Panc1 (cell line): ENCODE measurements at regions not wholly inside any gene's neighbourhood (a gene's known extent, or its start where the extent isn't known, plus 50 kb on each side); places are given as distances from the start of the nearest gene placed in this dataset.

Experiments
- ATAC-seq: fragments of 200-7000 bp; cut with Tn5 transposase; 2 replicates; pipeline ENCODE4 v1.9.1; 2020; ENCODE audit warnings: mild to moderate bottlenecking, moderate library complexity
- BruUV-seq: library from RNA; stranded (reverse); fragments of 400-500 nt; replicated peaks from 2 replicates; lab custom pipeline; 2021; lab: Mats Ljungman, UMichigan
- CTCF ChIA-PET: fragments of 300-600 bp; sonication (Branson Sonifier 250); formaldehyde crosslinking; loops from one replicate; lab custom pipeline; 2022; ENCODE audit warnings: antibody characterized with exemption; lab: Charles Lee
- POLR2A ChIA-PET: fragments of 300-600 bp; sonication (Branson Sonifier 250); formaldehyde crosslinking; loops from one replicate; lab custom pipeline; 2022; ENCODE audit warnings: antibody characterized with exemption; lab: Charles Lee
- DNase-seq: peaks from one replicate; pipeline ENCODE4 v3.0.0-alpha.2; 2010; ENCODE audit warnings: low read depth, low spot score
- H3K27ac ChIP-seq: 2 replicates; pipeline ENCODE4 v1.5.1; 2011; ENCODE audit warnings: mild to moderate bottlenecking, low read length, inconsistent platforms
- H3K27me3 ChIP-seq: fragments of 200-500 bp; sonication (Bioruptor generic); 2 replicates; pipeline ENCODE4 v1.6.0; 2014; ENCODE audit warnings: low read length, inconsistent platforms; ENCODE audit not compliant: control insufficient read depth, insufficient read depth
- H3K36me3 ChIP-seq: fragments of 200-500 bp; sonication (Bioruptor generic); 2 replicates; pipeline ENCODE4 v1.5.1; 2014; ENCODE audit warnings: inconsistent platforms, mild to moderate bottlenecking, low read length, moderate library complexity; ENCODE audit not compliant: control insufficient read depth, insufficient read depth
- H3K4me1 ChIP-seq: 2 replicates; pipeline ENCODE4 v1.5.1; 2011; ENCODE audit warnings: inconsistent platforms, mild to moderate bottlenecking, low read length, moderate library complexity; ENCODE audit not compliant: control insufficient read depth, insufficient read depth
- H3K4me3 ChIP-seq, 2 experiments: 2 replicates each; pipeline ENCODE4 v1.5.1; 2011 to 2012; ENCODE audit warnings: low read depth in 2 of 2, low read length in 2 of 2, mild to moderate bottlenecking in 2 of 2, inconsistent platforms in 1 of 2, moderate library complexity in 1 of 2
- H3K9me3 ChIP-seq: fragments of 200-500 bp; sonication (Bioruptor generic); 2 replicates; pipeline ENCODE4 v1.5.1; 2014; ENCODE audit warnings: low read depth, mild to moderate bottlenecking, inconsistent platforms, low read length, moderate library complexity; ENCODE audit not compliant: control insufficient read depth, insufficient read depth
- POLR2AphosphoS5 ChIP-seq: IDR thresholded peaks from 2 replicates; pipeline ENCODE4 v1.6.1; 2012; ENCODE audit warnings: mild to moderate bottlenecking, low read depth, low read length, moderate library complexity
- SIN3A ChIP-seq: IDR thresholded peaks from 2 replicates; pipeline ENCODE4 v1.6.1; 2012; ENCODE audit warnings: low read depth, mild to moderate bottlenecking, low read length, moderate library complexity, borderline replicate concordance; ENCODE audit not compliant: insufficient read depth
- TCF7L2 ChIP-seq: IDR thresholded peaks from 2 replicates; pipeline ENCODE4 v1.6.1; 2011; ENCODE audit warnings: mild to moderate bottlenecking, low read depth, low read length, inconsistent platforms
- in situ Hi-C: cut with HindIII; loops from 2 replicates; pipeline ENCODE4 v1.10.0; 2016; ENCODE audit warnings: low sequenced_read_pairs, low pct_unique_long_range_greater_than_20kb
- intact Hi-C: fragments of 100-400 bp; cut with micrococcal nuclease; formaldehyde crosslinking; loops from one replicate; pipeline ENCODE4 v1.10.0; 2022; ENCODE audit not compliant: unreplicated experiment
- TF ChIP-seq, protein P1 (sequence below), 2 experiments: IDR thresholded peaks; 2 replicates each; pipeline ENCODE4 v1.6.1; 2011 to 2012; ENCODE audit warnings: low read depth in 2 of 2, control low read depth in 1 of 2, low read length in 1 of 2, mild to moderate bottlenecking in 1 of 2, moderate library complexity in 1 of 2; ENCODE audit not compliant: insufficient read depth in 1 of 2
- TF ChIP-seq, protein P2 (sequence below): fragments of 450-650 bp; IDR thresholded peaks from 2 replicates; pipeline ENCODE4 v1.5.1; 2017; ENCODE audit warnings: mild to moderate bottlenecking

DNA sequence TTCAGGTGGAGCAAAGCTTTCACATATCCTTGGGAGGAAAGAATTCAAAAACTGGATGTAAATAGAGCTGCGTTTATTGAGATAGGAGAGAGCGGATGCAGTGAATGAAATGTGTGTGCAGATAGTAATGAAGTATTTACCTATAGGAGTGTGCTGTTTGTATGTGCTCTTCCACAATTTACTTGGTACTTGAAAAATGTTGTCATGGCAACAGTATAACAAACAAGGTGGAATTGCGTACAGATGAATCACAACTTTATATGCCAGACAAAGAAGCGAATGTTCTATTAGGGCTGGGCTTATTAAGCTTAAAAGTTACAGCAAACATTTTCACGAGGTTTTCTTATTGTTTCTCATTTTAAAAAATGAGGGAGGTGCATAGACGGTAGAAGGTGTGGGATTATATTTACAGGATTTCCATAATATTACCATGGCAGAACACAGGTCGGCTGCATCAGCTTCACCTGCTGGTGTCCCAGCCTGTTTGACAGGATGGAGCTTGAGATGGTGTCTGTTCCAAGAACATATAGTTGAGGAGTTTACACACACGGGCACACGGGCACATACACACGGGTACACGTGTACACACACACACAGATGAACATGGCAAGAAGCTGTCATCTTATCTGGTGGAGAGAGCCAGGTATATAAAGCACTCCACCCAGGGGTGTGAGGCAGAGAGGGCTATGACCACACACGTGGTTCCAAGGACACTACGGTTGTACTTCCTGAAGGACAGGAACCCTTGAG lies 155.7 kb downstream of the RMI1 start:
- POLR2A ChIA-PET: no interaction called here
- Histone ChIP-seq H3K4me1 (no peaks in the 10 kb centered on the region; the same call in 1 of the 2 replicates), H3K4me3 (no peak overlapping the region), H3K36me3 (no peaks in the 10 kb centered on the region), H3K9me3 (no peaks in the 10 kb centered on the region), H3K27ac (no peak overlapping the region), H3K27me3 (peaks cover 9% of the 10 kb centered on the region)
- ATAC-seq (no peak), DNase-seq (no peak)
- intact Hi-C loops: no loop called here
- in situ Hi-C loops: no loop called here
- CTCF ChIA-PET: no interaction called here
- TF ChIP-seq, protein P1, sequence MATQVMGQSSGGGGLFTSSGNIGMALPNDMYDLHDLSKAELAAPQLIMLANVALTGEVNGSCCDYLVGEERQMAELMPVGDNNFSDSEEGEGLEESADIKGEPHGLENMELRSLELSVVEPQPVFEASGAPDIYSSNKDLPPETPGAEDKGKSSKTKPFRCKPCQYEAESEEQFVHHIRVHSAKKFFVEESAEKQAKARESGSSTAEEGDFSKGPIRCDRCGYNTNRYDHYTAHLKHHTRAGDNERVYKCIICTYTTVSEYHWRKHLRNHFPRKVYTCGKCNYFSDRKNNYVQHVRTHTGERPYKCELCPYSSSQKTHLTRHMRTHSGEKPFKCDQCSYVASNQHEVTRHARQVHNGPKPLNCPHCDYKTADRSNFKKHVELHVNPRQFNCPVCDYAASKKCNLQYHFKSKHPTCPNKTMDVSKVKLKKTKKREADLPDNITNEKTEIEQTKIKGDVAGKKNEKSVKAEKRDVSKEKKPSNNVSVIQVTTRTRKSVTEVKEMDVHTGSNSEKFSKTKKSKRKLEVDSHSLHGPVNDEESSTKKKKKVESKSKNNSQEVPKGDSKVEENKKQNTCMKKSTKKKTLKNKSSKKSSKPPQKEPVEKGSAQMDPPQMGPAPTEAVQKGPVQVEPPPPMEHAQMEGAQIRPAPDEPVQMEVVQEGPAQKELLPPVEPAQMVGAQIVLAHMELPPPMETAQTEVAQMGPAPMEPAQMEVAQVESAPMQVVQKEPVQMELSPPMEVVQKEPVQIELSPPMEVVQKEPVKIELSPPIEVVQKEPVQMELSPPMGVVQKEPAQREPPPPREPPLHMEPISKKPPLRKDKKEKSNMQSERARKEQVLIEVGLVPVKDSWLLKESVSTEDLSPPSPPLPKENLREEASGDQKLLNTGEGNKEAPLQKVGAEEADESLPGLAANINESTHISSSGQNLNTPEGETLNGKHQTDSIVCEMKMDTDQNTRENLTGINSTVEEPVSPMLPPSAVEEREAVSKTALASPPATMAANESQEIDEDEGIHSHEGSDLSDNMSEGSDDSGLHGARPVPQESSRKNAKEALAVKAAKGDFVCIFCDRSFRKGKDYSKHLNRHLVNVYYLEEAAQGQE (IDR thresholded peaks at IDR 0.05; ENCODE audit: insufficient read depth in 1 of 2, low read depth in 2 of 2, low read length in 1 of 2): no peak
- TF ChIP-seq SIN3A (no peak), TCF7L2 (no peak), POLR2AphosphoS5 (no peak)
- TF ChIP-seq, protein P2, sequence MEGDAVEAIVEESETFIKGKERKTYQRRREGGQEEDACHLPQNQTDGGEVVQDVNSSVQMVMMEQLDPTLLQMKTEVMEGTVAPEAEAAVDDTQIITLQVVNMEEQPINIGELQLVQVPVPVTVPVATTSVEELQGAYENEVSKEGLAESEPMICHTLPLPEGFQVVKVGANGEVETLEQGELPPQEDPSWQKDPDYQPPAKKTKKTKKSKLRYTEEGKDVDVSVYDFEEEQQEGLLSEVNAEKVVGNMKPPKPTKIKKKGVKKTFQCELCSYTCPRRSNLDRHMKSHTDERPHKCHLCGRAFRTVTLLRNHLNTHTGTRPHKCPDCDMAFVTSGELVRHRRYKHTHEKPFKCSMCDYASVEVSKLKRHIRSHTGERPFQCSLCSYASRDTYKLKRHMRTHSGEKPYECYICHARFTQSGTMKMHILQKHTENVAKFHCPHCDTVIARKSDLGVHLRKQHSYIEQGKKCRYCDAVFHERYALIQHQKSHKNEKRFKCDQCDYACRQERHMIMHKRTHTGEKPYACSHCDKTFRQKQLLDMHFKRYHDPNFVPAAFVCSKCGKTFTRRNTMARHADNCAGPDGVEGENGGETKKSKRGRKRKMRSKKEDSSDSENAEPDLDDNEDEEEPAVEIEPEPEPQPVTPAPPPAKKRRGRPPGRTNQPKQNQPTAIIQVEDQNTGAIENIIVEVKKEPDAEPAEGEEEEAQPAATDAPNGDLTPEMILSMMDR: no peak
- BruUV-seq: no TSS peak

DNA sequence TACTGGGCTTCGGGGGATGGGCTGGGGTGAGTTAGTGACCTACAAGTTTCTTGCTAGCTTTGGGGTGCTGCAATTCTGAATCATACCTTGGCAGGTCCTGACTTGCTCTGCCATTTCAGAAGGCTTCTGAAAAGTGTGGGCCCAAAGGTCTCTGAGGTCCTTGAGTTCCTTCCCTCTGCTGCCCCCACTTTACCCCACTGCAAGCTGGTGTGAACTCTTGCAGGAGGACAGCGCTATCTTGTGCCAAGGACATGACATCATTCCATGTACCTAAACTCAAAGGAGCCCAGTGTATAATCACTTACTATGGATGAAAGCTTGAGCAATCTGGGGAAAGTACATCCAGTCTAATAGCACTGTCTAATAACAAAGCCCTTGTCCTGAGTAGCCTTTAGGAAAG lies 157.4 kb downstream of the RMI1 start:
- POLR2A ChIA-PET: interaction anchor here (0.6 kb wide), 1 partner anchor 1754 kb away, joined by 3 read pairs; no protein-coding TSS in a partner anchor
- Histone ChIP-seq H3K36me3 (no peaks in the 10 kb centered on the region), H3K27ac (no peak overlapping the region), H3K4me1 (no peaks in the 10 kb centered on the region; the same call in 1 of the 2 replicates), H3K9me3 (no peaks in the 10 kb centered on the region), H3K4me3 (no peak overlapping the region), H3K27me3 (peaks cover 20% of the 10 kb centered on the region)
- DNase-seq: no peak
- in situ Hi-C loops: no loop called here
- intact Hi-C loops: no loop called here
- BruUV-seq: no TSS peak
- TF ChIP-seq SIN3A (no peak), TCF7L2 (no peak), POLR2AphosphoS5 (no peak)
- TF ChIP-seq, protein P2: no peak
- TF ChIP-seq, protein P1 (IDR thresholded peaks at IDR 0.05; ENCODE audit: insufficient read depth in 1 of 2, low read depth in 2 of 2, low read length in 1 of 2): no peak
- ATAC-seq: no peak
- CTCF ChIA-PET: no interaction called here
